ENCODE measurements at regions not wholly inside any gene's neighbourhood (a gene's known extent, or its start where the extent isn't known, plus 50 kb on each side); places are given as distances from the start of the nearest gene placed in this dataset.

GRCh38 chr3:164521644-164522043 is 556.7 kb downstream of the SI start:
- Histone ChIP-seq H3K4me3 (no peak overlapping the region), H3K27ac (no peak overlapping the region), H3K9me3 (no peaks in the 10 kb centered on the region), H3K4me1 (peaks cover 0 to 6% (median 3%) of the 10 kb centered on the region in 4 donors), H3K27me3 (no peaks in the 10 kb centered on the region), H3K36me3 (no peaks in the 10 kb centered on the region)
- TF ChIP-seq CTCF (IDR thresholded peaks at IDR 0.05) = no peak
- no peak for TF ChIP-seq POLR2A (IDR thresholded peaks at IDR 0.05)
- no peak for ATAC-seq
- 80% methylated on average over 1 of the region's 2 CpGs for WGBS (ENCODE audit: insufficient coverage, low coverage, low lambda C conversion rate, missing lambda C conversion rate)
- DNase-seq = no peak
- intact Hi-C loops (cut with DNase I) = no loop called here

DNA sequence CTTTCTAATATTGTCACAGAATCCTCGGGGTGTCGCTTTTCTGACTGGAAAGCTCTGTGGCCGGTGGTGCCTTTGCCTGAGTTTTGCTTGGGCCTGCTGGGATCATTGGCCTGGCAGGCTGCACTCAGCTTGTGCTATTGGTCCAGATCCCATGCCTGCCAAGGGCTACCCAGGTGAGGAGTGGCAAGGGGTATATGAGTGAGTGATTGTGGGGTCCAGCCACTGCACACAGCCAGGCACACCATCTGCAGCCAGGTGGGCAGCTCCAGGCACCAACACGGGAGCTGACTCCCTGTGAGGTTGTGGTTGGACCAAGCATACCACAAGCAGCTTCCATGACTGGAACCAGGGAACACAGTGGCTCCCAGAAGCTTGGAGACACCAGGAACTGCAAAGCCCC is 557.2 kb downstream of the SI start:
- intact Hi-C loops (cut with DNase I) = no loop called here
- H3K27ac ChIP-seq = no peak overlapping the region
- no peak for DNase-seq
- H3K4me3 ChIP-seq = no peak overlapping the region
- H3K36me3 ChIP-seq = no peaks in the 10 kb centered on the region
- H3K27me3 ChIP-seq = no peaks in the 10 kb centered on the region
- WGBS (ENCODE audit: insufficient coverage, low coverage, low lambda C conversion rate, missing lambda C conversion rate) = 93% methylated on average over 3 of the region's 4 CpGs
- H3K4me1 ChIP-seq = peaks cover 0 to 6% (median 3%) of the 10 kb centered on the region in 4 donors
- H3K9me3 ChIP-seq = no peaks in the 10 kb centered on the region
- no peak for ATAC-seq
- no peak for TF ChIP-seq POLR2A (IDR thresholded peaks at IDR 0.05)
- no peak for TF ChIP-seq CTCF (IDR thresholded peaks at IDR 0.05)

GRCh38 chr3:164515256-164515655 is 563.0 kb downstream of the SI start:
- Histone ChIP-seq H3K4me1 (no peaks in the 10 kb centered on the region), H3K27ac (no peak overlapping the region), H3K36me3 (no peaks in the 10 kb centered on the region), H3K27me3 (no peaks in the 10 kb centered on the region), H3K9me3 (no peaks in the 10 kb centered on the region), H3K4me3 (no peak overlapping the region)
- no peak for DNase-seq
- no peak for ATAC-seq
- WGBS (ENCODE audit: insufficient coverage, low coverage, low lambda C conversion rate, missing lambda C conversion rate) = 60% methylated on average over 3 of the region's 5 CpGs
- intact Hi-C loops (cut with DNase I) = no loop called here
- TF ChIP-seq CTCF (IDR thresholded peaks at IDR 0.05) (no peak), POLR2A (IDR thresholded peaks at IDR 0.05) (no peak)

GRCh38 chr3:164514576-164514975 is 563.7 kb downstream of the SI start:
- Histone ChIP-seq H3K4me1 (no peaks in the 10 kb centered on the region), H3K27ac (no peak overlapping the region), H3K4me3 (no peak overlapping the region), H3K27me3 (no peaks in the 10 kb centered on the region), H3K36me3 (no peaks in the 10 kb centered on the region), H3K9me3 (no peaks in the 10 kb centered on the region)
- intact Hi-C loops (cut with DNase I) = no loop called here
- ATAC-seq = no peak
- TF ChIP-seq POLR2A (IDR thresholded peaks at IDR 0.05) = no peak
- no peak for TF ChIP-seq CTCF (IDR thresholded peaks at IDR 0.05)
- 100% methylated on average over 1 of the region's 6 CpGs for WGBS (ENCODE audit: insufficient coverage, low coverage, low lambda C conversion rate, missing lambda C conversion rate)
- DNase-seq = no peak

- TF ChIP-seq CTCF (IDR thresholded peaks at IDR 0.05) (no peak), POLR2A (IDR thresholded peaks at IDR 0.05) (no peak)
Observed at GRCh38 chr3:164507886-164508285, 570.4 kb downstream of the SI start.

More at GRCh38 chr3:164507886-164508285, 570.4 kb downstream of the SI start:
- H3K36me3 ChIP-seq = no peaks in the 10 kb centered on the region
- DNase-seq (no peak), ATAC-seq (no peak)
- H3K27ac ChIP-seq = no peak overlapping the region
- intact Hi-C loops (cut with DNase I) = no loop called here
- H3K4me3 ChIP-seq = no peak overlapping the region
- H3K27me3 ChIP-seq = no peaks in the 10 kb centered on the region
- H3K9me3 ChIP-seq = no peaks in the 10 kb centered on the region
- no peaks in the 10 kb centered on the region for H3K4me1 ChIP-seq
